Neuronal stem cell (in vitro differentiated cells): ENCODE measurements at regions not wholly inside any gene's neighbourhood (a gene's known extent, or its start where the extent isn't known, plus 50 kb on each side); places are given as distances from the start of the nearest gene placed in this dataset.

Experiments
- DNase-seq: peaks from one replicate; pipeline ENCODE4 v3.0.0-alpha.2; 2013; ENCODE audit warnings: low spot score
- H2AFZ ChIP-seq: one replicate; pipeline ENCODE4 v1.6.1; 2013; ENCODE audit warnings: mild to moderate bottlenecking, low read length, inconsistent platforms
- H2AK5ac ChIP-seq: 2 replicates; pipeline ENCODE4 v1.6.1; 2013; ENCODE audit warnings: low read depth, mild to moderate bottlenecking, inconsistent platforms, low read length, moderate library complexity, mixed read lengths
- H2BK120ac ChIP-seq: 2 replicates; pipeline ENCODE4 v1.6.1; 2013; ENCODE audit warnings: low read depth, mild to moderate bottlenecking, inconsistent platforms, low read length, moderate library complexity, mixed read lengths
- H2BK12ac ChIP-seq: one replicate; pipeline ENCODE4 v1.6.1; 2013; ENCODE audit warnings: low read length, inconsistent platforms
- H2BK15ac ChIP-seq: 2 replicates; pipeline ENCODE4 v1.6.1; 2013; ENCODE audit warnings: mild to moderate bottlenecking, low read length, inconsistent platforms, mixed read lengths
- H2BK5ac ChIP-seq: one replicate; pipeline ENCODE4 v1.6.1; 2013; ENCODE audit warnings: inconsistent platforms, mild to moderate bottlenecking, low read length, moderate library complexity
- H3K14ac ChIP-seq: one replicate; pipeline ENCODE4 v1.6.1; 2013; ENCODE audit warnings: low read length, inconsistent platforms
- H3K18ac ChIP-seq: 2 replicates; pipeline ENCODE4 v1.6.1; 2013; ENCODE audit warnings: low read length, inconsistent platforms
- H3K23ac ChIP-seq: 2 replicates; pipeline ENCODE4 v1.6.1; 2013; ENCODE audit warnings: low read depth, mild to moderate bottlenecking, mixed read lengths, low read length, inconsistent platforms; ENCODE audit not compliant: poor library complexity
- H3K27ac ChIP-seq: replicated peaks from 3 replicates; pipeline ENCODE4 v1.5.1; 2013; ENCODE audit warnings: low read length, inconsistent platforms
- H3K27me3 ChIP-seq, 3 experiments: 2 replicates each; pipeline ENCODE4 v1.6.1; 2013; ENCODE audit warnings: low read length in 3 of 3, mild to moderate bottlenecking in 2 of 3, inconsistent platforms in 1 of 3, low read depth in 1 of 3, mixed read lengths in 1 of 3, moderate library complexity in 1 of 3; ENCODE audit not compliant: control insufficient read depth in 3 of 3, insufficient read depth in 3 of 3
- H3K36me3 ChIP-seq, 2 donors: replicated peaks in 1 of 2; 2 replicates each; pipeline ENCODE4 v1.6.1; 2013; ENCODE audit warnings: low read length in 2 of 2; ENCODE audit not compliant: control insufficient read depth in 2 of 2, insufficient read depth in 2 of 2
- H3K4ac ChIP-seq: 2 replicates; pipeline ENCODE4 v1.6.1; 2013; ENCODE audit warnings: inconsistent platforms, mild to moderate bottlenecking, low read length, moderate library complexity
- H3K4me1 ChIP-seq, 2 donors: 1 replicate in 1 of 2; 2 replicates in 1 of 2; pipeline ENCODE4 v1.6.1; 2013; ENCODE audit warnings: low read length in 2 of 2, low read depth in 1 of 2; ENCODE audit not compliant: control insufficient read depth in 2 of 2, insufficient read depth in 1 of 2
- H3K4me2 ChIP-seq: one replicate; pipeline ENCODE4 v1.6.1; 2013; ENCODE audit warnings: mild to moderate bottlenecking, low read length, inconsistent platforms; ENCODE audit not compliant: insufficient read depth, poor library complexity, severe bottlenecking
- H3K4me3 ChIP-seq, 2 donors: 2 replicates each; pipeline ENCODE4 v1.5.1; 2013; ENCODE audit warnings: low read length in 2 of 2, mild to moderate bottlenecking in 2 of 2, inconsistent platforms in 1 of 2, moderate library complexity in 1 of 2
- H3K79me1 ChIP-seq: one replicate; pipeline ENCODE4 v1.6.1; 2013; ENCODE audit warnings: low read depth, mild to moderate bottlenecking, inconsistent platforms, low read length, moderate library complexity
- H3K9ac ChIP-seq: one replicate; pipeline ENCODE4 v1.6.1; 2013; ENCODE audit warnings: mild to moderate bottlenecking, low read depth, low read length, inconsistent platforms; ENCODE audit not compliant: poor library complexity
- H3K9me3 ChIP-seq, 2 donors: replicated peaks in 1 of 2; 2 replicates each; pipeline versions ENCODE3 to v1.6.1; 2013; ENCODE audit warnings: low read length in 2 of 2, mild to moderate bottlenecking in 2 of 2, inconsistent platforms in 1 of 2, low read depth in 1 of 2, mixed read lengths in 1 of 2, moderate library complexity in 1 of 2; ENCODE audit not compliant: control insufficient read depth in 2 of 2, insufficient read depth in 1 of 2
- H4K8ac ChIP-seq: one replicate; pipeline ENCODE4 v1.6.1; 2013; ENCODE audit warnings: low read depth, mild to moderate bottlenecking, inconsistent platforms, low read length, moderate library complexity
- H4K91ac ChIP-seq: one replicate; pipeline ENCODE4 v1.6.1; 2013; ENCODE audit warnings: low read length, low read depth, mild to moderate bottlenecking, inconsistent platforms; ENCODE audit not compliant: poor library complexity
- WGBS, 2 donors: extraction: QIAGEN DNeasy Blood & Tissue Kit; methylation state at CpG; one replicate each; pipeline ENCODE4 v1.1.7; 2013; ENCODE audit warnings: missing lambda C conversion rate in 2 of 2, mixed read lengths in 1 of 2; ENCODE audit not compliant: insufficient read length in 2 of 2, insufficient replicate concordance in 1 of 2; ENCODE audit errors: extremely low coverage in 2 of 2; 5-methylcytosine and 5-hydroxymethylcytosine counted together

DNA sequence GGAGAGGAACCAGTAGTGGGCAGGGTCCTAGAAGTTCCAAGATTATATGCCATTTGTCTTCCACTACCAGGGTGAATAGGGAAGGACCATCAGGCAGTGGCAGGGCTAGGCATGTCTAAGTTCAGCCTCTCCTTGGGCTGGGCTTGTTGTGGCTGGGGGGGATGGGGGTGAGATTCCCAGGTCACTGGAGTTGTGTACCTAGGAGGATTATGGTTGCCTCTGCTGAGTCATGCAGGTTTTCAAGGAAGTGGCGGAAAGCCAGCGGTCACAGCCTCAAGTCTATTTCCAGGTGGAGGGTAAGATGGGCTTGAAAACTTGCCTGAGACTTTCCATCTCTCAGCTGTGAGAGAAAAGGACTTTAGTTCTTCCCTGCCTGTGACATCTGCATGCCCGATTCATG, 1407.1 kb downstream of the SI start:
- H3K79me1 ChIP-seq, result no peaks in the 10 kb centered on the region
- no peak for DNase-seq

DNA sequence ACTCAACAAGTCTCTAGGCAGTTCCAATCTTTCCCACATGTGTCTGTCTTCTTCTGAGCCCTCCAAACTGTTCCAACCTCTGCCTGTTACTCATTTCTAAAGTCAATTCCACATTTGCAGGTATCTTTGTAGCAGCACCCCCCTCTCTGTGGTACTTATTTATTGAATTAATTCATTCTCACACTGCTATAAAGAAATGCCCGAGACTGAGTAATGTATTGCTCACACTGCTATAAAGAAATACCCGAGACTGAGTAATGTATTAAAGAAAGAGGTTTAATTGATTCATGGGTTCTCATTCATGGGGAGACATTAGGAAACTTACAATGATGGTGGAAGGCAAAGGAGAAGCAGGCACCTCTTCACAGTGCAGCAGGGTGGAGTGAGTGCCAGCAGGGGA, 1413.8 kb downstream of the SI start:
- Histone ChIP-seq H3K9ac (no peak overlapping the region), H3K9me3 (no peaks in the 10 kb centered on the region), H3K23ac (no peak overlapping the region), H2AFZ (no peak overlapping the region), H3K4me1 (no peaks in the 10 kb centered on the region), H3K4me3 (no peak overlapping the region), H4K91ac (no peak overlapping the region), H3K4ac (no peak overlapping the region), H3K18ac (no peak overlapping the region), H2BK15ac (no peak overlapping the region), H3K27me3 (no peaks in the 10 kb centered on the region), H4K8ac (no peak overlapping the region), H3K36me3 (no peaks in the 10 kb centered on the region), H3K27ac (no peak overlapping the region), H2AK5ac (no peak overlapping the region), H2BK120ac (no peak overlapping the region), H2BK12ac (no peak overlapping the region), H3K79me1 (no peaks in the 10 kb centered on the region), H2BK5ac (no peak overlapping the region), H3K14ac (no peak overlapping the region), H3K4me2 (no peak overlapping the region)
- WGBS, 2 donors, result no CpG with 5 or more reads among the region's 2 CpGs
- DNase-seq, result no peak

More for the DNA sequence above, 1407.1 kb downstream of the SI start:
- H3K4me3 ChIP-seq, result no peak overlapping the region
- no peak overlapping the region for H3K4me2 ChIP-seq
- no peak overlapping the region for H3K23ac ChIP-seq
- H2BK12ac ChIP-seq, result no peak overlapping the region
- H3K27me3 ChIP-seq, result no peaks in the 10 kb centered on the region
- no peaks in the 10 kb centered on the region for H3K4me1 ChIP-seq
- H3K9me3 ChIP-seq, result peaks cover 0 to 2% of the 10 kb centered on the region in 2 donors
- no peak overlapping the region for H3K27ac ChIP-seq
- peak overlapping the region; percentile 49 for H2AFZ ChIP-seq
- no peak overlapping the region for H3K14ac ChIP-seq
- H3K36me3 ChIP-seq, result no peaks in the 10 kb centered on the region
- no peak overlapping the region for H2BK5ac ChIP-seq
- no peak overlapping the region for H3K9ac ChIP-seq
- no peak overlapping the region for H2BK15ac ChIP-seq
- H2BK120ac ChIP-seq, result no peak overlapping the region
- H4K91ac ChIP-seq, result no peak overlapping the region
- no peak overlapping the region for H2AK5ac ChIP-seq
- H3K18ac ChIP-seq, result no peak overlapping the region
- no CpG with 5 or more reads among the region's 3 CpGs for WGBS, 2 donors
- no peak overlapping the region for H3K4ac ChIP-seq
- no peak overlapping the region for H4K8ac ChIP-seq

DNA sequence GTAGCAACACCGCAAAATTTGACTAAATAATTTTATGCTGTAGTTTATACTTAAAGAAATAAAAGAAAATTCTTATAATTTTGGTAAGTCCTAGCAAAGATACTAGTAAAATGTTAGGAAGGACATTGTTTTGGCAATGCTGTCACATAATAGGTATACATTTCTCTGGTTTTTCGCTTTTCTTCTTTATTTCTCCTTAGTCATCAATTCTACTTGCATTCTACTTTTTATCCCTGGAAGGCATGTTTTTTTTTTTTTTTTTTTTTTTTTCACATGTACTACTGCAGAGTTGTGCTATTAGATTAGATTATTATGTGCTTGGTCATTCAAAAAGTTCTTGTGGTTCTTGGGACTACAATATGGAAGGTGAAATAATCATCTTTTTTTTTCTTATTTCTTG, 1421.2 kb downstream of the SI start:
- H3K4me2 ChIP-seq, result no peak overlapping the region
- H3K79me1 ChIP-seq, result no peaks in the 10 kb centered on the region
- H3K27ac ChIP-seq, result no peak overlapping the region
- no peak overlapping the region for H2AK5ac ChIP-seq
- H3K23ac ChIP-seq, result no peak overlapping the region
- H3K36me3 ChIP-seq, result no peaks in the 10 kb centered on the region
- H3K4me1 ChIP-seq, result no peaks in the 10 kb centered on the region
- WGBS, 2 donors, result no CpG with 5 or more reads among the region's 2 CpGs
- DNase-seq, result no peak
- no peak overlapping the region for H2BK12ac ChIP-seq
- no peak overlapping the region for H2BK5ac ChIP-seq
- no peak overlapping the region for H3K14ac ChIP-seq
- H2BK15ac ChIP-seq, result no peak overlapping the region
- no peaks in the 10 kb centered on the region for H3K9me3 ChIP-seq
- H2AFZ ChIP-seq, result no peak overlapping the region
- H3K9ac ChIP-seq, result no peak overlapping the region
- no peak overlapping the region for H3K4me3 ChIP-seq
- no peak overlapping the region for H3K4ac ChIP-seq
- no peak overlapping the region for H2BK120ac ChIP-seq
- no peaks in the 10 kb centered on the region for H3K27me3 ChIP-seq
- H4K91ac ChIP-seq, result no peak overlapping the region
- H3K18ac ChIP-seq, result no peak overlapping the region
- no peak overlapping the region for H4K8ac ChIP-seq

DNA sequence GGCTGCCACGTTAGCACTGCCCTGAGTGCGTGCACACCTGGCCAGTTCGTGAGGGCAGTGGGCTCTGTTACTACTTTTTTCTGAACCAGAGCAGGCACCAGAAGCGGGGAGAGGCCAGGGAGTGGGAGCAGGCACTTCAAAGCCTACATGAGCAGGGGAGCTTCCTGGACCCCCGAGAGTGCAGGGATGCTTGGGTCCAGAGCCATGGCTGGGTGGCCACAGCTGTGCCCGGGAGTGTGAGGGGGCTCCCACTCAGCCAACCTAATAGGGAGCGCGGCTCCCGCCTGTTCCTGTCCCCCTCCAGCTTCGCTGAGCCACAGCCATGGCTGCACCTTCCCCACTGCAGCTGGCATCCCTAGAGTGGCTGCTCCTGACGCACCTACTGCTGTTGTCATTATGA, 1423.3 kb downstream of the SI start:
- Histone ChIP-seq H3K9ac (no peak overlapping the region), H3K14ac (no peak overlapping the region), H3K9me3 (no peaks in the 10 kb centered on the region), H2BK15ac (no peak overlapping the region), H4K91ac (no peak overlapping the region), H2AK5ac (no peak overlapping the region), H3K79me1 (no peaks in the 10 kb centered on the region), H3K4me2 (no peak overlapping the region), H3K4ac (no peak overlapping the region), H2BK120ac (no peak overlapping the region), H2BK5ac (no peak overlapping the region), H3K4me1 (no peaks in the 10 kb centered on the region), H3K36me3 (no peaks in the 10 kb centered on the region), H3K27ac (no peak overlapping the region), H3K4me3 (no peak overlapping the region), H3K23ac (no peak overlapping the region), H2BK12ac (no peak overlapping the region), H3K18ac (peak overlapping the region; percentile 8), H3K27me3 (no peaks in the 10 kb centered on the region), H2AFZ (no peak overlapping the region), H4K8ac (no peak overlapping the region)
- WGBS, 2 donors, result no CpG with 5 or more reads among the region's 11 CpGs
- DNase-seq, result no peak
